Ishikawa (cell line): ENCODE measurements at regions not wholly inside any gene's neighbourhood (a gene's known extent, or its start where the extent isn't known, plus 50 kb on each side); places are given as distances from the start of the nearest gene placed in this dataset.

Experiments used
- EGR1 ChIP-seq: IDR thresholded peaks from 2 replicates; pipeline ENCODE4 v1.6.1; 2012
- NFIC ChIP-seq: IDR thresholded peaks from 2 replicates; pipeline ENCODE4 v1.6.1; 2012
- TEAD4 ChIP-seq: IDR thresholded peaks from 2 replicates; pipeline ENCODE4 v1.6.1; 2012

GRCh38 chr3:124336067-124336656, 344.2 kb upstream of the ROPN1 start:
- TF ChIP-seq TEAD4: no peak
- no peak for TF ChIP-seq NFIC
- no peak for TF ChIP-seq EGR1
